SIG-M5 treated with dmso at 0.1 percent for 504 hours (cell line): ENCODE measurements at regions not wholly inside any gene's neighbourhood (a gene's known extent, or its start where the extent isn't known, plus 50 kb on each side); places are given as distances from the start of the nearest gene placed in this dataset.
A peak's percentile ranks its signal among the peaks of the same experiment; 100 is the strongest.
"Not testable (repeated sequence)": the region's sequence is repeated elsewhere in the genome, so short reads cannot be mapped to it uniquely, and the experiment has no call there.

ENCODE experiments used
- DNase-seq: peaks from one replicate; lab custom pipeline; 2025; ENCODE audit not compliant: unreplicated experiment; lab: John Stamatoyannopoulos, UW

DNA sequence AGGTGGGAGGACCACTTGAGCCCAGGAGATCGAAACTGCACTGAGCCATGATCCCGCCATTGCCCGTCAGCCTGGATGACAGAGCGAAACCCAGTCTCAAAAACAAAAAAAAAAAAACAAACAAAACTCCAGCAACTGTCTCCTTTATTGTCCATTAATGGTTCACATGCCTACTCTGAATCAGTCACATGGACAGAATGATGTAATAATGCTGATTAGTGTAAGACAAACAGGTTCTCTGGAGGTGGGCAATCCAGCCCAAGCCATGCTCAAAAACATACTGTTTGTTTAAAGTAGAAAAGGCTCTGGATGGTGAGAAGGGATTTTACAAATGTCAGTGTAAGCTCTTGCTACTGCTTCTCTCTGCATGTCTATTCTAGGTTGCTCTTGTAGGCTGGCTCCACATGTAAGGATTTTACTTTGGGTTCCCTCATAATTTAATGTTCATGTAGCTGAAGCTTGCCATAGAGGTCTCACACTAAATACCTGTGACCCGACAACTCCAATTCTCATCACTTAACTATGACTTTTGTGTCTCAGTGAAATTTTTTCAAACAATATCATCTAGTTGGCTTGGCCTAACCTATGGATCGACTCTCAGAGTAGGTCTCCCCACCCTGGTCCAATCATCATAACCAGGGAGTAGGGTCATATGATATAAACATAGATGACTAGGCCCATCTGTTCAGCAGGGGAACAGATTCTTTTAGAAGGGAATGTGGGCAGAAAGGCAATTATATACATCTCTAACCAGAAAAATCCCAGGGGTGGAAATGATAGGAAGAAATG is 83.9 kb upstream of the SLC39A10 start:
- DNase-seq, result no peak

DNA sequence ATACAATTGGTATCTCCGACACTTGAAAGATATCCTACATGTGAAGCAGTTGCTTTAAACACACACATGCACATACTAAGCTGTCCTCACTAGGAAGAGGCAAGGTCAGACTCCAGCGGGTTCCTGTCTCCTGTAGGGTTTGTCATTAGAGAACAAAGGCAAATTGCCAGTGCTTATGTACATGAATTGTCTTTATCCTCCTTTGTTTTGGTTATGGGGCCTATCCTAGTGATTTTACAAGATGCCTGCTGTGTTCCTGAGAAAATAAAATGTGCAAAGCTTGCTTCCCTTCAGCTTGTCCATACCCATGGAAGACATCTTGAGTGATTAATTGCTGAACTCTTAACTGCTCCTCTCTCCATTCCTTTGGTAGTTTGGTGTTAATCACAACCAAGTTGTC is 86.7 kb upstream of the SLC39A10 start:
- no peak for DNase-seq

DNA sequence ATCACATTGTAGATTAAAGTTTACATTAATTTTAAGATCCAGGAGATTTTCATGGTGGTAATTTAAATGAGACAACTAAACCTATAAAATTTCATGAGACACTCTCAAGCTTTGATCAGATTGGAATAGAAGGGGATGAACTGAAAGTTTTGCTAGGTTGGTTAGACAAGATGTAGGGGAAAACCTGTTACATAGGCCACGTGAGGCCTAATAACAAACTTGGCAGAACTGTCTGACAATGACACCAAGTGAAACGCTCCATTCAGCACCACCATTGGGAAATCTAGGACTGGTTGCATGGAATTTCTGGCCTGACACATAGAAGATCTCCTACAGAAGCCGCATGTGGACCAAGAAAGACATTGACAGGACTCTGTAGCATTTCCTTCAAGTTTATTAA is 87.8 kb upstream of the SLC39A10 start:
- no peak for DNase-seq

DNA sequence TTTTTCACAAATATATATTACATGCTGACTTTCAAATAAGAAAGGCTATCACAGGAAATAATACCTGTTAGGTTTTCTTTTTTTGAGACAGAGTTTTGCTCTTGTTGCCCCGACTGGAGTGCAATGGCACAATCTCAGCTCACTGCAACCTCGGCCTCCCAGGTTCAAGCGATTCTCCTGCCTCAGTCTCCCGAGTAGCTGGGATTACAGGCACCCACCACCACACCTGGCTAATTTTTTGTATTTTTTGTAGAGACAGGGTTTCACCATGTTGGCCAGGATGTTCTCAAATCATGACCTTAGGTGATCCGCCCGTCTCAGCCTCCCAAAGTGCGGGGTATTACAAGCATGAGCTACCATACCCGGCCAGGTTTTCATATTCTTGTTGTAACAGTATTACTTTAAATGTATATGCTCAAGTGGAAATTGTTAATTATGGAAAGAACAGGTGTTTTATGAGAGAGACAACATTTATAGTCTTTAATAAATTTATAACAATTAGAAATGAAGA is 92.3 kb upstream of the SLC39A10 start:
- DNase-seq, result not testable (repeated sequence)

DNA sequence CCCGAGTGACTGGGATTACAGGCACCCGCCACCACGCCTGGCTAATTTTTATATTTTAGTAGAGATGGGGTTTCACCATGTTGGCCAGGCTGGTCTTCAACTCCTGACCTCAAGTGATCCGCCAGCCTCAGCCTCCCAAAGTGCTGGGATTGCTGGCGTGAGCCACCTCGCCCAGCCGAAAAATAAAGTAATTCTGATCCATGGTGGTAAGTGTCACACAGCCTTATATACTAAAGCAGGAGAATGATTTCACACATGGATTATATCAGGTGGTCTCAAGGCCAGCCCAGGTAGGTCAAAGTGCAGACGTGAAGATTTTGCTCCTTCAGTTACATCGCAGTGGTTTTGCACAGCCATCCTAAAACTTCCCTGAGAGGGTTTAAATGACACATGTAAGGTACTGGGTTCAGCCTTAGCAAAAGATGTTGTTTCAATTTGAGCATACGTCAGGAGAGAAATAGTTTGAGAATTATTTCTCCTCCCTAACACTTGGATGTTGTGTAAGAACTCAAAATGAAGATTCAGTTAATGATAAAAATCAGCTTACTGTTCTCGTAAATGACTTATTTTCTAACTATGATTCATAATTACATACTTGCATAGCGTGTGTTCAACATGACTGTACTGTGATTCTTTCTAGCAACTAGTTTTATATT is 93.0 kb upstream of the SLC39A10 start:
- peak; percentile 13 for DNase-seq

DNA sequence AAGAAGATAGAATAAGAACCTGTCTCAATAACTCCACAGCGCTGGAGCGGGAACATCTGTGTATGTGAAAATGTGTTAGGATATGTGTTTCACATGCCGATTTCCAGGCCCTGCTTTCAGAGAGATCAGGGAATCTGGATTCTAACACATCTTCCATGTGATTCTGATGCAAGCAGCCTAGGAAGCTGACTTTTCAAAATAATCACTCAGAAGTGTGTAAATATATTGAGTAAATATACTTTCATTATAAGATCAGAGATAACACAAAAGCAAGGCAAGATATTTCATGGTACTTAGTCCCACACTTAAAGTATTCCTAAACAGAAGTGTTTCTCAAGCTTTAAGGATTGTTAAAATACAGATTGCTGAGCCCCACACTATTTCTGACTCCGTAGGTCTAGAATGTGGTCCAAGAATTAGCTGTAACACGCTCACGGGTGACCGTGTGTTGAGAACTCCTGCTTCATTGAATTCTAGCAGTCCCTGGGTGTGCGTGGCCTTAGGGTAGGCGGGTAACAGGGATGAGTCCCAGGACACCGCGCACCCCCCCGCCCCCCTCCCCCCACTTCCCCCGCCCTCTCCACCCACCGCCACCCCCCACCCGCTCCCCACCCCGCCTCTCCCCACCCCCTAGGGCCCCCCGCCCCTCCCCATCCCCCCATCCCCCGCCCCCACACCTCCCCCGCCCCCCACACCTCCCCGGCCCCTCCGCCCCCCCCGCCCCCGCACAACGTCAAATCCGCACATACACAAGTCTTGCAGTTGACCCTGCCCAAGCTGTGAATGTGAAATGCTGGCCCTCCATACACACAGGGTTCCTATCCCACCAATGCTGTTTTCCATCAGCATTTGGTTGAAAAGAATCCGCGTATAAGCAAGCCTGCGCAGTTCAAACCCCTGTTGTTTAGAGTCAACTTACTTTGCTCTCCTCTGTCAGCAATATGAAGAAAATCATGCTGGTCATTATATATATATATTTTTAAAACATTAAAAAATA is 94.2 kb upstream of the SLC39A10 start:
- no peak for DNase-seq

DNA sequence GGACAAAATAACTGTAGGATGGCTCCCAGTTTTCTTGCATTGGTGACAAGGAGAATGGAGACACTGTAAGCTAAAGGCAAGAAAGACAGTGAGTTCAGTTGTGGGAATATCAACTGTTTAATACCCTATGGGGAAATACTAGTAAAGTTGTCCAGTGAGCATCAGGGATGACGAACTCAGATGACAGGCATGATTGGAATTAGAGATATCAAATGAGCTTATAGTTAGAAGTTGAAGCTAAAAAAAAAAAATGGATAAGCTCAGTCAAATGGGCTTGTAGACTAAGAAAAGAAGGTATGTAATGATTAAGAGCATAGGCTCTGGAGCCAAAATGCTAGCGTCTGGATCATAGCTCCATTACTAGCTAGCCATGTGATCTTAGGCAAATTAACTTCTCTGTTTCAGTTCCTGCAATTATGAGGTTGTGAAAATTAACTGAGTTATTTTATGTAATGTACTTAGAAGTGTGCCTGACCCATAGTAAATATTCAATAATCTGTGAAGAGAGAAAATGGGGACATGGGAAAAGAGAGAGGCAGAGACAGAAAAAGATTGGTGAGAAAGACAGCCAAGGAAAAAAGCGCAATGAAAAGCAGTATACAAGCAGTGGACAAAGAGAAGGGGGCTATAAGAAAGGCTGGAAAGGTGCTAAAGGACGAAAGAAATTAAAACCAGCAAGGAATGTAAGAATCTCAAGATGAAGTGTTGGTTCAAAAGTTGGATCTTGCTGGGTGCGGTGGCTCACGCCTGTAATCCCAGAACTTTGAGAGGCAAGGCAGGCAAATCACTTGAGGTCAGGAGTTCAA is 95.7 kb upstream of the SLC39A10 start:
- peak; percentile 85 for DNase-seq

DNA sequence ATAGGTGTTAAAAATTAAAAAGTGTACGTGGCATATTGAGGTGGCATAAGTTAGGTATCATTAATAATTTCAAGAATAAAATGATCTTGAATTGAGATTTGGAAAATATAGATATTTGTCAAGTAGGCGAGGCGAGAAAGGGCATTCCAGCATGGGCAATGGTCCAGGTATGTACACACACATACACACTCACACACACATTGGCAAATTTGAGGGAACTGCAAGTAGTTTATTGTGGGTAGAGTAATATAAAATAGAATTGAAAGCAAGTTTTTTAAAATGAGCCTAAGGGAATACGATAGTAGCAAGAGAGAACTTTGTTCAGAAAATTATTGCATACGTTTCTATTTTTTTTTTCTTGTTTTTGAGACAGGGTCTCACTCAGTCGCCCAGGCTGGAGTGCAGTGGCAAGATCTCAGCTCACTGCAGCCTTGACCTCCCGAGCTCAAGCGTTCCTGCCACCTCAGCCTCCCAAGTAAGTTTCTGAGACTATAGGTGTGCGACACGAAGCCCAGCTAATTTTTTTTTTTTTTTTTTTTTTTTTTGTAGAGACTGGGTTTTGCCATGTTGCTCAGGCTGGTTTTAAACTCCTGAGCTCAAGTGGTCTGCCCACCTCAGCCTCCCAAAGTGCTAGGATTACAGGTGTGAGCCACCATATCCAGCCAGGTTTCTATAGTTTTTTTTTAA is 96.7 kb upstream of the SLC39A10 start:
- DNase-seq, result no peak

DNA sequence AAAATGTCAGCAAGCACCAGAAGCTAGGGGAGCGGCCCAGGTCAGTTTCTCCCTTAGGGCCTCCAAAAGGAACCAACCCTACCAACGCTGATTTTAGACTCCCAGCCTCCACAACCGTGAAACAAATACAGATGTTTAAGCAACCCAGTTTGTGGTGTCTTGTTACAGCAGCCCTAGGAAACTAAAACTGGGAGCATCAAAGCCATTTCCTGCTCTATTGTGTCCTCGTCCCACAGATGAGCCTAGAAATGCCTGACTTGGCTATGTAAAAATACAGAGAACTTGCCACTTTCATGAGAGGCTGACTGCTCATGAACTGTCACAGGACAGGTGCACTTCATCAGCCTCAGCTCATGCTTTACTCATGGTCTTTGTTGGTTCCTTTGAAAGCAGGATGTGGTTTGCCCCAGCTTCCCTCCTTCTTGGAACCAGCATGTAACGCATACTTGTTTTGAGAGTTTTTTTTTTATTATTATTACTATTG is 97.6 kb upstream of the SLC39A10 start:
- DNase-seq, result peak; percentile 84

DNA sequence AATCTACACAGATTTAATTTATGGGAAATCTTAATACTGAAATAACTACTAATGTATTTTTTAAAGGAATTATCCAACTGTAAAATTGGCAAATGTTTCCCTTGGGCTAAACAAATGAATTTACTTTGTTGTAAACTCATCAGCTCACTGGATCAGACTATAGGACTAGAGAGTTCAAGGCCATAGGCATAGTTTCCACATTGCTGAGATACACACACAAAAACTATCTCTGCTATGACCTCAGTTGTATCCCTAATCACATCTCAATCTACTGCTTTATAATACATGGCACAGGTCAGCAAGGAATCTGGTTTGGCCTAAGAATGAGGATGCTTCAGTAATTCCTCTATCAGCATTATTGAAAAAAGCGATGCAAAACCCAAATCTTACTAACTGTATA is 101.1 kb upstream of the SLC39A10 start:
- DNase-seq, result no peak

DNA sequence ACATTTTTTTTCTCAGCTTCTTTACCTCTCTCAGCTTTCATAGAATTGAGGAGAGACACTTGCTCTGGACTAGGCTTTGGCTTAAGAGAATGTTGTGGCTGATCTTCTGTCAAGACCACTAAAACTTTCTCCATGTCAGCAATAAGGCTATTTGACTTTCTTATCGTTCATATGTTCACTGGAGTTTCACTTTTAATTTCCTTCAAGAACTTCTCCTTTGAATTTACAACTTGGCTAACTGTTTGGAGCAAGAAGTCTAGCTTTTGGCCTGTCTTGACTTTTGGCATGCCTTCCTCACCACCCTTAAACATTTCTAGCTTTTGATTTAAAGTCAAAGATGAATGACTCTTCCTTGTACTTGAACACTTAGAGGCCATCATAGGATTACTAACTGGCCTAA is 104.4 kb upstream of the SLC39A10 start:
- DNase-seq, result peak; percentile 20

DNA sequence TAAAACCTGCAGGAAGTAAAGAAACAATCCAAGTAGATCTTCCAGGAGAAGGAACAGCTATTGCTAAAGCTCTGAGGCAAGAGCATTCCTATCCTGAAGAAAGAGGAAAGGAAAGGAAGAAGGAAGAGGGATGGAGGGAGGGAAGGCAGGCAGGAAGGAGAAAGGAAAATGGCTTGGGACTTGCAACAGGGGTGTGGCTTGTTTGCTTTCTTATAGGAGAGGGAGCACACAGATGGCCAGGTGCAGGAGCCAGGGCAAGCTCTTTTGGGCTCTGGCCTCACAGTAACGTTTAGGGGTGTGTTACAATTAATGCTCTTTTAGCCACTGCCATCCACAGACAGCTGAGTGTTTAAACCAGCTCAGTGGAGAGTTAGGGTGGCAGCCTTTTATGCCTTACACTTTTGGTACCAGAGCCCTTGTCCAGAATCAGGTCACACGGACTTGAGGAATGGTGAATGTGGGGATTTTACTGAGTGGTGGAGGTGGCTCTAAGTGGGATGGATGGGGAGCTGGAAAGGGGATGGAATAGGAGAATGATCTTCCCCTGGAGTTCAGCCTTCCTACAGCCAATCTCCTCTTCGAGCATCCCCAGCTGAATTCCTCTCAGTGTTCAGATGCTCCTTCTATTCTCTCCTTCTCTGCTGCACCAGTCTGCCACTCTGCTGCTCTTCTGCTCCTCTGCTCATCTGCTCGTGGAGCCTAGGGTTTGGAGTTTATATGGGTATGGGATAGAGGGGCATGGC is 108.7 kb upstream of the SLC39A10 start:
- DNase-seq, result no peak

DNA sequence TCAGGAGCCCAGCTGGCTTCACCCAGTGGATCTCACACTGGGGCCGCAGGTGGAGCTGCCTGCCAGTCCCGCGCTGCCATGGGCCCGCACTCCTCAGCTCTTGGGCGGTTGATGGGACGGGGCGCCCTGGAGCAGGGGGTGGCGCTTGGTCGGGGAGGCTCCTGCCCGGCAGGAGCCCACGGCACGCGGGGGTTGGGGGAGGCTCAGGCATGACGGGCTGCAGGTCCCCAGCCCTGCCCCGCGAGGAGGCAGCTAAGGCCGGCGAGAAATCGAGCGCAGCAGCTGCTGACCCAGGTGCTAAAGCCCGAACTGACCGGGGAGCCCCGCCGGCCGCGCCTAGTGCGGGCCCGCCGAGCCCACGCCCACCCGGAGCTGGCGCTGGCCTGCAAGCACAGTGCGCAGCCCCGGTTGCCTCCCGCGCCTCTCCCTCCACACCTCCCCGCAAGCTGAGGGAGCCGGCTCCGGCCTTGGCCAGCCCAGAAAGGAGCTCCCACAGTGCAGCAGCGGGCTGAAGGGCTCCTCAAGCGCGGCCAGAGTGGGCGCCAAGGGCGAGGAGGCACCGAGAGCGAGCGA is 109.7 kb upstream of the SLC39A10 start:
- DNase-seq, result not testable (repeated sequence)

DNA sequence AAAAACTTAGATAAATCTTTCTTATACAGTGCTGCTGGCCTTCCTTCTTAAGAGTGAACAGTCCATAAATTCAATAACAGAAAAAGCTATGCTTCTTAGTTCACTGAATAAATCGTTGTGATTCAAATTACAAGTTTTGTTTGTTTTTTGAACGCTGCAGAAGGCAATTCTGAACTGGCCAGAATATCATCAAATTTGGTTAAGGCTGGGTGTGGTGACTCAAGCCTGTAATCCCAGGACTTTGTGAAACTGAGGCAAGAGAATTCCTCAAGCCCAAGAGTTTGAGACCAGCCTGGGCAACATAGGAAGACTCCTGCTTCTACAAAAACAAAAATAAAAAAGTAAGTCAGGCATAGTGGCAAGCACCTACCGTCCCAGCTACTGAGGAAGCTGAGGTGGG is 111.2 kb upstream of the SLC39A10 start:
- DNase-seq, result no peak

DNA sequence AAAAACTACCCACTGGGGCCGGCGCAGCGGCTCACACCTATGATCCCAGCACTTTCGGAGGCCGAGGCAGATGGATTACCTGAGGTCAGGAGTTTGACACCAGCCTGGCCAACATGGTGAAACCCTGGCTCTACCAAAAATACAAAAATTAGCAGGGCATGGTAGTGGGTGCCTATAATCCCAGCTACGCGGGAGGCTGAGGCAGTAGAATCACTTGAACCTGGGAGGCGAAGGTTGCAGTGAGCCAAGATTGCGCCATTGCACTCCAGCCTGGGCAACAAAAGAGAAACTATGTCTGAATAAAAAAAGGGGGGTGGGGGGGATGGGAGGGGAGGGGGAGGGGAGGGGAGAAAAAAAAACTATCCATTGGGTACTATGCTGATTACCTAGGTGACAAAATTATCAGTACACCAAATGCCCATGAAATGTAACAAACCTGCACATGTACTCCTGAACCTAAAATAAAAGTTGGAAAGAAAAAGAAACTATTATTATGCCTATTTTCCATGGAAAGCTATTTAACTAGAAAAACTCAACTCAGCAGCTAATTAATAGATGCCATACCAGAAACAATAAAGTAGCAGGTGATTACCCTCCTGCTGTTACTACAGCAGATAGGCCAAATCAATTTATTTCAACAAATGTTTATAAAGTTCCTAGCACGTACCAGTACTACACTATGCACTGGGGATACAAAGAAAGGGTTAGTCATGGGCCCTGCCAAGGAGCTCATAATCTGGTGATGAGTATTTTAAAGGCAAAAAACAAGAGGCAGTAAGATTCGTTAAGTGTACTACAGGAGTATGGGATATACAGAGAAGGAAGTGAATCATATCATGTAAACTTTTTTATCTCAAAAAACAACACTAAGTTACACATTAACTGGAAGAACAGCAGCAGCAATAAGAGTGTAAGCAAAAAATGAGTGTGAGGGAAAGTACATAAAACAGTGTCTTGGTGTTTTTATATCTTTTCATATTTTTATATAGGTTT is 112.8 kb upstream of the SLC39A10 start:
- DNase-seq, result no peak

DNA sequence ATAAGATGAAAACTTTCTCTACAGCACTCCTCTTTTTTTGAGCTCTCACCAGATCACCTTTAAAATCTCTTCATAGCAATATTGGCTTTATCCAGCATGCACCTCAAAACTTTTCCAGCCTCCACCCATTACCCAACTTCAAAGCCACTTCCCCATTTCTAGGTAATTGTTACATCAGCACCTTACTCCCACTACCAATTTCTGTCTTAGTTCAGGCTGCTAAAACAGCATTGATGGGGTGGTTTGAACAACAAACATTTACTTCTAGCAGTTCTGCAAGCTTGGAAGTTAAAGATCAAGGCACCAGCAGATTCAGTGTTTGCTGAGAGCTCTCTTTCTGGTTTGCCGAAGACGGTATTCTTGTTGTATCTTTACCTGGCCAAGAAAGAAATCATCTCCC is 114.0 kb upstream of the SLC39A10 start:
- DNase-seq, result peak; percentile 82

DNA sequence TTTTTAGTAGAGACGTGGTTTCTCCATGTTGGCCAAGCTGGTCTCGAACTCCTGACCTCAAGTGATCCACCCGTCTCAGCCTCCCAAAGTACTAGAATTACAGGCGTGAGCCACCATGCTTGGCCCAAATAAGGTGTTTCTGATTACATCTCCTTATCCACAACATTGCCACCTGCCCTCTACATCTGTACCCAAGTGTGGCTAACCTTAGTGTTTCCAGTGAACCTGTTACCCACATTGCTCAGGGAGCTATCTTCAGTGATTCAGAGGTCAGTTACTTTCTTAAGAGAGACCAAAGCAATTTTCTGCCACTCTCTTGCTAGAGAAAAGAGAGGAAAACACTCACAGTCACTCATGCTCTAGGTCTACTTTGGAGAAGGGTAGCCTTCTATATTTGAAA is 115.0 kb upstream of the SLC39A10 start:
- DNase-seq, result no peak
